T-cell (primary cell): ENCODE measurements at regions not wholly inside any gene's neighbourhood (a gene's known extent, or its start where the extent isn't known, plus 50 kb on each side); places are given as distances from the start of the nearest gene placed in this dataset.

Source experiments
- ATAC-seq, 4 experiments: fragments of 200-7000 bp in 3 of 4; fragments of 150-1000 bp in 1 of 4; cut with Tn5 transposase; replicated peaks in 1 of 4; 1 replicate in 3 of 4; 2 replicates in 1 of 4; pipeline ENCODE4 v1.10.0; 2021; ENCODE audit warnings: moderate library complexity in 3 of 4, mild to moderate bottlenecking in 2 of 4, moderate number of reproducible peaks in 1 of 4
- CTCF ChIA-PET, 2 donors: fragments of 300-600 bp; sonication (Branson Sonifier 250); formaldehyde crosslinking; loops; one replicate each; lab custom pipeline; 2022; ENCODE audit warnings: antibody characterized with exemption in 2 of 2; lab: Charles Lee
- POLR2A ChIA-PET, 2 donors: fragments of 300-600 bp; sonication (Branson Sonifier 250); formaldehyde crosslinking; loops; one replicate each; lab custom pipeline; 2022; ENCODE audit warnings: antibody characterized with exemption in 2 of 2; lab: Charles Lee
- DNase-seq, 35 experiments: peaks; one replicate each; pipeline versions ENCODE4 v3.0.0 to v3.0.0-alpha.2; 2013 to 2023
- H3K27ac ChIP-seq: one replicate; pipeline ENCODE4 v1.5.1; 2013; ENCODE audit warnings: low read length
- H3K27me3 ChIP-seq, 2 experiments: replicated peaks in 1 of 2; 1 replicate in 1 of 2; 2 replicates in 1 of 2; pipeline versions ENCODE4 v1.6.1 to v1.7.0; 2013; ENCODE audit warnings: low read length in 1 of 2, mixed read lengths in 1 of 2; ENCODE audit not compliant: control insufficient read depth in 2 of 2, insufficient read depth in 2 of 2; ENCODE audit errors: extremely low read depth in 1 of 2
- H3K36me3 ChIP-seq, 2 donors: 1 replicate in 1 of 2; 2 replicates in 1 of 2; pipeline versions ENCODE4 v1.6.1 to v1.7.0; 2013; ENCODE audit warnings: low read length in 1 of 2; ENCODE audit not compliant: control insufficient read depth in 2 of 2, insufficient read depth in 1 of 2; ENCODE audit errors: extremely low read depth in 1 of 2
- H3K4me1 ChIP-seq, 2 experiments: 1 replicate in 1 of 2; 2 replicates in 1 of 2; pipeline versions ENCODE4 v1.6.1 to v1.7.0; 2013; ENCODE audit warnings: low read length in 2 of 2, mixed read lengths in 1 of 2; ENCODE audit not compliant: insufficient read depth in 2 of 2, control insufficient read depth in 1 of 2; ENCODE audit errors: extremely low read depth in 1 of 2
- H3K4me3 ChIP-seq, 2 donors: 1 replicate in 1 of 2; 2 replicates in 1 of 2; pipeline versions ENCODE4 v1.5.1 to v1.7.0; 2013; ENCODE audit warnings: mild to moderate bottlenecking in 2 of 2, low read length in 1 of 2, moderate library complexity in 1 of 2; ENCODE audit not compliant: control insufficient read depth in 1 of 2; ENCODE audit errors: extremely low read depth in 1 of 2
- H3K9me3 ChIP-seq: 2 replicates; pipeline ENCODE4 v1.7.0; 2013
- H3K27ac Mint-ChIP-seq, 2 donors: one replicate each; pipeline ENCODE4 v1.8.0; 2020 to 2021; ENCODE audit warnings: mild to moderate bottlenecking in 2 of 2, mixed read lengths in 2 of 2
- H3K27me3 Mint-ChIP-seq, 2 donors: one replicate each; pipeline ENCODE4 v1.8.0; 2021 to 2022; ENCODE audit warnings: mixed read lengths in 2 of 2
- H3K36me3 Mint-ChIP-seq: one replicate; pipeline ENCODE4 v1.8.0; 2021; ENCODE audit warnings: mixed read lengths
- H3K4me1 Mint-ChIP-seq, 3 donors: one replicate each; pipeline ENCODE4 v1.8.0; 2020 to 2022; ENCODE audit warnings: mixed read lengths in 3 of 3, mild to moderate bottlenecking in 1 of 3
- H3K4me3 Mint-ChIP-seq, 3 donors: one replicate each; pipeline ENCODE4 v1.8.0; 2020 to 2022; ENCODE audit warnings: mild to moderate bottlenecking in 3 of 3, mixed read lengths in 3 of 3, moderate library complexity in 3 of 3
- H3K9me3 Mint-ChIP-seq, 3 donors: one replicate each; pipeline ENCODE4 v1.8.0; 2020 to 2022; ENCODE audit warnings: mixed read lengths in 3 of 3
- WGBS: methylation state at CpG from one replicate; pipeline ENCODE4 v1.1.5; 2013; ENCODE audit warnings: missing lambda C conversion rate; ENCODE audit not compliant: insufficient coverage; 5-methylcytosine and 5-hydroxymethylcytosine counted together

DNA sequence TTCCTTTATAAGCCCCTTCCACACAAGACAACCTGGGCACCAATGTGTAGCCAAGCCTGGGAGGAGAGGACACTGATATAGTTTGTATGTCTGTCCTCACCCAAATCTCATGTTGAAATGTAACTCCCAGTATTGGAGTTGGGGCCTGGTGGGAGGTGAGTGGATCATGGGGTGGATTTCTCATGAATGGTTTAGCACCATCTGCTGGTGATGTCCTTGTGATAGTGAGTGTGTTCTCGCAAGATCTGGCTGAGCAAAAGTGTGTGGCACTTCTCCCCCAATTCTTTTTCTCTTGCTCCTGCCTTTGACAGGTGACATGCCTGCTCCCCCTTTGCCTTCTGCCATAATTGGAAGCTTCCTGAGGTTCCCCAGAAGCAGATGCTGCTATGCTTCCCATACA lies 135.8 kb downstream of the USP31 start:
- no peaks in the 10 kb centered on the region for H3K9me3 Mint-ChIP-seq
- no peak overlapping the region for H3K27ac Mint-ChIP-seq
- peaks cover 10 to 19% of the 10 kb centered on the region in 2 donors for H3K27me3 Mint-ChIP-seq
- no peak overlapping the region for H3K27ac ChIP-seq
- H3K36me3 ChIP-seq: no peaks in the 10 kb centered on the region
- ChIA-PET CTCF (no interaction called here), POLR2A (no interaction called here)
- H3K4me1 ChIP-seq: no peaks in the 10 kb centered on the region
- DNase-seq: peak in 1 of 35 experiments; percentile 11
- ATAC-seq: no peak
- no peaks in the 10 kb centered on the region for H3K36me3 Mint-ChIP-seq
- no CpG with 5 or more reads among the region's 1 CpG for WGBS
- no peaks in the 10 kb centered on the region for H3K9me3 ChIP-seq
- H3K27me3 ChIP-seq: peaks cover 0 to 6% of the 10 kb centered on the region in 2 experiments
- H3K4me1 Mint-ChIP-seq: no peaks in the 10 kb centered on the region
- no peak overlapping the region for H3K4me3 ChIP-seq
- H3K4me3 Mint-ChIP-seq: no peak overlapping the region

GRCh38 chr16:23009075-23009474 lies 140.2 kb downstream of the USP31 start:
- CTCF ChIA-PET: no interaction called here
- H3K36me3 Mint-ChIP-seq: no peaks in the 10 kb centered on the region
- no peaks in the 10 kb centered on the region for H3K9me3 ChIP-seq
- POLR2A ChIA-PET: no interaction called here
- ATAC-seq: no peak
- no peak overlapping the region for H3K27ac Mint-ChIP-seq
- no peak for DNase-seq
- WGBS: no CpG with 5 or more reads among the region's 3 CpGs
- peaks cover 0 to 9% (median 0%) of the 10 kb centered on the region in 3 donors for H3K4me1 Mint-ChIP-seq
- H3K4me1 ChIP-seq: no peaks in the 10 kb centered on the region
- no peaks in the 10 kb centered on the region for H3K27me3 ChIP-seq
- no peaks in the 10 kb centered on the region for H3K36me3 ChIP-seq
- no peak overlapping the region for H3K27ac ChIP-seq
- H3K9me3 Mint-ChIP-seq: peaks cover 0 to 8% (median 0%) of the 10 kb centered on the region in 3 donors
- H3K27me3 Mint-ChIP-seq: peaks cover 27% of the 10 kb centered on the region in 2 donors
- no peak overlapping the region for H3K4me3 Mint-ChIP-seq
- H3K4me3 ChIP-seq: no peak overlapping the region

GRCh38 chr16:23008041-23008440 lies 141.2 kb downstream of the USP31 start:
- no peaks in the 10 kb centered on the region for H3K9me3 ChIP-seq
- no peaks in the 10 kb centered on the region for H3K27me3 ChIP-seq
- Mint-ChIP-seq H3K4me1 (peaks cover 0 to 9% (median 0%) of the 10 kb centered on the region in 3 donors), H3K9me3 (peaks cover 0 to 8% (median 0%) of the 10 kb centered on the region in 3 donors), H3K27ac (no peak overlapping the region), H3K27me3 (peaks cover 27% of the 10 kb centered on the region in 2 donors), H3K4me3 (no peak overlapping the region), H3K36me3 (no peaks in the 10 kb centered on the region)
- no peak overlapping the region for H3K27ac ChIP-seq
- ChIA-PET CTCF (no interaction called here), POLR2A (no interaction called here)
- ATAC-seq (no peak), DNase-seq (no peak)
- WGBS: 80% methylated on average over 7 of the region's 7 CpGs
- no peaks in the 10 kb centered on the region for H3K36me3 ChIP-seq
- no peaks in the 10 kb centered on the region for H3K4me1 ChIP-seq
- no peak overlapping the region for H3K4me3 ChIP-seq

DNA sequence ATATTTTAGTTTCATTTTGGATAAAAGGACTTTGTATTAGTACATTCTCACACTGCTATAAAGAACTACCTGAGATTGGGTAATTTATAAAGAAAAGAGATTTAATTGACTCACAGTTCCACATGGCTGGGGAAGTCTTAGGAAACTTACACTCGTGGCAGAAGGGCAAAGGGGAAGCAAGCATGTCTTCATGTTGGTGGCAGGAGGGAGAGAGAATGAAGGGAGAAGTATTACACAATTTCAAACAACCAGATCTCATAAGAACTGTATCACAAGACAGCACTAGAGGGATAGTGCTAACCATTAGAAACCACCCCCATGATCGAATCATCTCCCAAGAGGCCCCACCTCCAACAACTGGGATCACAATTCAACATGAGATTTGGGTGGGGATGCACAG lies 142.9 kb downstream of the USP31 start:
- H3K9me3 Mint-ChIP-seq: peaks cover 0 to 8% (median 0%) of the 10 kb centered on the region in 3 donors
- ATAC-seq (no peak), DNase-seq (no peak)
- peaks cover 27 to 28% of the 10 kb centered on the region in 2 donors for H3K27me3 Mint-ChIP-seq
- H3K4me3 Mint-ChIP-seq: no peak overlapping the region
- WGBS: no CpG with 5 or more reads among the region's 2 CpGs
- ChIA-PET CTCF (no interaction called here), POLR2A (no interaction called here)
- H3K27ac Mint-ChIP-seq: no peak overlapping the region
- Histone ChIP-seq H3K27ac (no peak overlapping the region), H3K9me3 (no peaks in the 10 kb centered on the region), H3K36me3 (no peaks in the 10 kb centered on the region), H3K4me1 (no peaks in the 10 kb centered on the region), H3K27me3 (no peaks in the 10 kb centered on the region), H3K4me3 (no peak overlapping the region)
- H3K4me1 Mint-ChIP-seq: peaks cover 0 to 9% (median 0%) of the 10 kb centered on the region in 3 donors
- H3K36me3 Mint-ChIP-seq: no peaks in the 10 kb centered on the region

GRCh38 chr16:23005951-23006350 lies 143.3 kb downstream of the USP31 start:
- CTCF ChIA-PET: no interaction called here

DNA sequence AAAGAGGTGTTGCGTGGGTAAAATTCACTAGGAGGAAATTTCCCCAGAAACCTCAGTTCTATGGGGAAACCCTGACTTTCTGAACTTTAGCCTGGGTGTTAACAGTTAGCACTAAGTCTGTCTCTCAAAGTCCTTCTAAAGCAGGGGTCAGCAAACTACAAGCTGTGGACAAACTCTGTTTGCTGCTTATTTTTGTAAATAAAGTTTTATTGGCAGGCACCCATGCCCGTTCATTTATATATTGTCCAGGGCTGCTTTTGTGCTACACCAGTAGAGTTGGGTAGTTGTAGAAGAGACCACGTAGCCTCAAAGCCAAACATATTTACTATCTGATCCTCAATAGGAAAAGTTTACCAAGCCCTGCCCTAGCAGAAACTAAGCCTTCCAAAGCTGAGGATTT lies 159.7 kb downstream of the USP31 start:
- H3K27me3 ChIP-seq: peaks cover 0 to 7% of the 10 kb centered on the region in 2 experiments
- no peak overlapping the region for H3K27ac ChIP-seq
- Mint-ChIP-seq H3K4me1 (no peaks in the 10 kb centered on the region), H3K27ac (no peak overlapping the region), H3K27me3 (peaks cover 13 to 19% of the 10 kb centered on the region in 2 donors), H3K4me3 (no peak overlapping the region), H3K9me3 (peaks cover 3 to 24% (median 12%) of the 10 kb centered on the region in 3 donors), H3K36me3 (no peaks in the 10 kb centered on the region)
- H3K36me3 ChIP-seq: no peaks in the 10 kb centered on the region
- POLR2A ChIA-PET: no interaction called here
- H3K4me1 ChIP-seq: no peaks in the 10 kb centered on the region
- no CpG with 5 or more reads among the region's 3 CpGs for WGBS
- DNase-seq (no peak), ATAC-seq (no peak)
- CTCF ChIA-PET: no interaction called here
- peaks cover under 1% of the 10 kb centered on the region for H3K9me3 ChIP-seq
- no peak overlapping the region for H3K4me3 ChIP-seq

More at GRCh38 chr16:23005951-23006350, 143.3 kb downstream of the USP31 start:
- Mint-ChIP-seq H3K27me3 (peaks cover 27 to 28% of the 10 kb centered on the region in 2 donors), H3K36me3 (no peaks in the 10 kb centered on the region), H3K9me3 (peaks cover 0 to 8% (median 0%) of the 10 kb centered on the region in 3 donors), H3K4me1 (peaks cover 0 to 9% (median 0%) of the 10 kb centered on the region in 3 donors), H3K27ac (no peak overlapping the region), H3K4me3 (no peak overlapping the region)
- Histone ChIP-seq H3K27ac (no peak overlapping the region), H3K4me1 (no peaks in the 10 kb centered on the region), H3K36me3 (no peaks in the 10 kb centered on the region), H3K27me3 (no peaks in the 10 kb centered on the region), H3K4me3 (no peak overlapping the region), H3K9me3 (no peaks in the 10 kb centered on the region)
- POLR2A ChIA-PET: no interaction called here
- ATAC-seq (no peak), DNase-seq (no peak)
- 67% methylated on average over 5 of the region's 5 CpGs for WGBS

DNA sequence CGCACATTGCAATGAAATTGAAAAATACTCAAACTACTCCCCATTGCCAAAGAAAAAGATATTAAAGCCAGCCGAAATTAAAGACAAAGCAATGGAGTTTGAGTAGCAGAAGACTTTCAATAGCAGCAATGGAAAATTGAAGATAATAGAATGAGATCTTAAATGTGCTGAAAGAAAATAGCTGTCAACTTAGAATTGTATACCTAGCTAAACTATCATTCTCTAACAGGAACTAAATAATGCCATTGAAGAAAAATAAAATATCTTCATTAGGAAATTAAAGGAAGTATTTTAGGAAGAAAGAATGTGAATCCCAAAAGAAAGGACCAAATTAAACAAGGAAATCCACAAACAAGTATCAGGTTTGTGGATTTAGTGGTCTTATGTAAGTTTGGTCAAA lies 165.6 kb downstream of the USP31 start:
- WGBS: no CpG with 5 or more reads among the region's 2 CpGs

More for the DNA sequence above, 165.6 kb downstream of the USP31 start:
- peaks cover 8 to 42% (median 27%) of the 10 kb centered on the region in 3 donors for H3K9me3 Mint-ChIP-seq
- no peak for ATAC-seq
- Histone ChIP-seq H3K4me1 (no peaks in the 10 kb centered on the region), H3K27me3 (peaks cover 0 to 3% of the 10 kb centered on the region in 2 experiments), H3K4me3 (no peak overlapping the region), H3K36me3 (no peaks in the 10 kb centered on the region), H3K9me3 (peaks cover 6% of the 10 kb centered on the region), H3K27ac (no peak overlapping the region)
- H3K4me1 Mint-ChIP-seq: no peaks in the 10 kb centered on the region
- H3K36me3 Mint-ChIP-seq: no peaks in the 10 kb centered on the region
- POLR2A ChIA-PET: no interaction called here
- CTCF ChIA-PET: no interaction called here
- H3K27ac Mint-ChIP-seq: no peak overlapping the region
- H3K27me3 Mint-ChIP-seq: peaks cover 4 to 11% of the 10 kb centered on the region in 2 donors
- no peak overlapping the region for H3K4me3 Mint-ChIP-seq
- no peak for DNase-seq
